ENCODE measurements at regions not wholly inside any gene's neighbourhood (a gene's known extent, or its start where the extent isn't known, plus 50 kb on each side); places are given as distances from the start of the nearest gene placed in this dataset.

DNA sequence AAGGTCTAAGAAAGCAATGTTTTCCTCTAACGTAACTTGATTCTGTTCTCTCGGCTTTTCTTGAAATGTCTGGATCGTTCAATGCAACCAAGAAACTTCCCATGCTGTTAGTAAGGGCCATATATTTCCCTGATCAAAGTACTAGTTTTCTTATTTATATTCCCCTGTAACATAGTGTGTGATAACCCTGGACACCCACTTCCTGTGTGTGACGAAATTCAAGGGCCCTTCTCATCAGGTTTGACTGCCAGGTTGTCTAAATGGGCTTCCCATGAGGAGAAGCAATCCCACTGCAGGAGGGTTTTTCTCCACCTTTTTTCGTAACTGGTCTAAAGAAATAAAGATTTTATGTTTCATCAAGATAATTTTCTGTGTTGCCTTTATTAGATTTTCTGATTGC, 102.6 kb upstream of the RPS6KA2 start:
- H3K4me2 ChIP-seq (ENCODE audit: low read depth, low read length, poor library complexity, severe bottlenecking) = no peak overlapping the region
- H3K4me3 ChIP-seq (ENCODE audit: low read length, poor library complexity, severe bottlenecking) = no peak overlapping the region

DNA sequence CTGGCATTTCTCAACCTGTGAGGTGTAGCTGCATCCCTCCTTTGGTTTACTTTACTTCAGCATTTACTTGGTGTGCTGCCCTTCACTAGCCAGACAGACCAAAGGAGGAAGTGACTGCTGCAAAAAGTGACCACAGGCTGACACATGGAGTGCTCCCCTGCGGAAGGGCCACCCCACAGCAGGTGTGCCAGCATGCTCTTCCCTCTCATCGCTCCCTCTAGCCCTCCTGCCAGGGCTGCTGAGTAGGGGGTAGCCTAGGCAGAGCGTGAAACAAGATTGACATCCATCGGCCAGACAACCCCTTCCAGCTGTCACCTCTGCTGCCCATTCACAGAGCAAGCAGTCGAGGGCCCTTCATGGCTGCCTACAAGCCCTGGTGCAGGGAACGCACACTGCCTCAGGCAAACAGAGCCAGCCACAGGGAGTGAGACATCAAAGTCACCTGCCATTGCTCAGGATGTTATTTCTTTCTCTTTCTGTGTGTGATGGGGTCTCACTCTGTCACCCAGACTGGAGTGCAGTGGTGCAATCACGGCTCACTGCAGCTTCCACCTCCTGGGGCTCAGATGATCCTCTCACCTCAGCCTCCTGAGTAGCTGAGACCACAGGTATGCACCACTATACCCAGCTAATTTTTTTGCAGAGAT, 102.0 kb upstream of the RPS6KA2 start:
- H3K4me2 ChIP-seq (ENCODE audit: low read depth, low read length, poor library complexity, severe bottlenecking) = no peak overlapping the region
- H3K4me3 ChIP-seq (ENCODE audit: low read length, poor library complexity, severe bottlenecking) = no peak overlapping the region
- no peak overlapping the region for H2AFZ ChIP-seq (ENCODE audit: low read length)
- H3F3A ChIP-seq (ENCODE audit: low read depth) = no peaks in the 10 kb centered on the region
- H4K20me1 ChIP-seq (ENCODE audit: insufficient read depth, low read length, poor library complexity, severe bottlenecking) = no peaks in the 10 kb centered on the region
- H3K9me3 ChIP-seq (ENCODE audit: insufficient read depth, low read depth, low read length) = no peaks in the 10 kb centered on the region
- H3K27me3 ChIP-seq (ENCODE audit: insufficient read depth, low read length, poor library complexity, severe bottlenecking) = no peaks in the 10 kb centered on the region
- no peaks in the 10 kb centered on the region for H3K79me2 ChIP-seq (ENCODE audit: insufficient read depth, low read length)
- no peaks in the 10 kb centered on the region for H3K9me2 ChIP-seq (replicated peaks; ENCODE audit: low read depth, low read length)
- no peak overlapping the region for H3K9ac ChIP-seq (ENCODE audit: low read depth, low read length, poor library complexity, severe bottlenecking)
- TF ChIP-seq, protein P1, sequence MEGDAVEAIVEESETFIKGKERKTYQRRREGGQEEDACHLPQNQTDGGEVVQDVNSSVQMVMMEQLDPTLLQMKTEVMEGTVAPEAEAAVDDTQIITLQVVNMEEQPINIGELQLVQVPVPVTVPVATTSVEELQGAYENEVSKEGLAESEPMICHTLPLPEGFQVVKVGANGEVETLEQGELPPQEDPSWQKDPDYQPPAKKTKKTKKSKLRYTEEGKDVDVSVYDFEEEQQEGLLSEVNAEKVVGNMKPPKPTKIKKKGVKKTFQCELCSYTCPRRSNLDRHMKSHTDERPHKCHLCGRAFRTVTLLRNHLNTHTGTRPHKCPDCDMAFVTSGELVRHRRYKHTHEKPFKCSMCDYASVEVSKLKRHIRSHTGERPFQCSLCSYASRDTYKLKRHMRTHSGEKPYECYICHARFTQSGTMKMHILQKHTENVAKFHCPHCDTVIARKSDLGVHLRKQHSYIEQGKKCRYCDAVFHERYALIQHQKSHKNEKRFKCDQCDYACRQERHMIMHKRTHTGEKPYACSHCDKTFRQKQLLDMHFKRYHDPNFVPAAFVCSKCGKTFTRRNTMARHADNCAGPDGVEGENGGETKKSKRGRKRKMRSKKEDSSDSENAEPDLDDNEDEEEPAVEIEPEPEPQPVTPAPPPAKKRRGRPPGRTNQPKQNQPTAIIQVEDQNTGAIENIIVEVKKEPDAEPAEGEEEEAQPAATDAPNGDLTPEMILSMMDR (conservative IDR thresholded peaks at IDR 0.05; ENCODE audit: low read length) = no peak
- no peak for TF ChIP-seq EZH2phosphoT487 (IDR thresholded peaks at IDR 0.05; ENCODE audit: borderline replicate concordance)
- no peaks in the 10 kb centered on the region for H3K4me1 ChIP-seq (ENCODE audit: insufficient read depth, low read length, poor library complexity, severe bottlenecking)
- no peaks in the 10 kb centered on the region for H3K36me3 ChIP-seq (ENCODE audit: insufficient read depth, low read length)

More for the DNA sequence above, 102.6 kb upstream of the RPS6KA2 start:
- Histone ChIP-seq H3F3A (ENCODE audit: low read depth) (no peaks in the 10 kb centered on the region), H3K9me3 (ENCODE audit: insufficient read depth, low read depth, low read length) (no peaks in the 10 kb centered on the region), H3K9me2 (replicated peaks; ENCODE audit: low read depth, low read length) (no peaks in the 10 kb centered on the region), H2AFZ (ENCODE audit: low read length) (no peak overlapping the region), H3K4me1 (ENCODE audit: insufficient read depth, low read length, poor library complexity, severe bottlenecking) (no peaks in the 10 kb centered on the region), H3K36me3 (ENCODE audit: insufficient read depth, low read length) (no peaks in the 10 kb centered on the region), H3K9ac (ENCODE audit: low read depth, low read length, poor library complexity, severe bottlenecking) (no peak overlapping the region), H4K20me1 (ENCODE audit: insufficient read depth, low read length, poor library complexity, severe bottlenecking) (no peaks in the 10 kb centered on the region), H3K79me2 (ENCODE audit: insufficient read depth, low read length) (no peaks in the 10 kb centered on the region), H3K27me3 (ENCODE audit: insufficient read depth, low read length, poor library complexity, severe bottlenecking) (no peaks in the 10 kb centered on the region)
- TF ChIP-seq, protein P1 (conservative IDR thresholded peaks at IDR 0.05; ENCODE audit: low read length) = no peak
- TF ChIP-seq EZH2phosphoT487 (IDR thresholded peaks at IDR 0.05; ENCODE audit: borderline replicate concordance) = no peak

DNA sequence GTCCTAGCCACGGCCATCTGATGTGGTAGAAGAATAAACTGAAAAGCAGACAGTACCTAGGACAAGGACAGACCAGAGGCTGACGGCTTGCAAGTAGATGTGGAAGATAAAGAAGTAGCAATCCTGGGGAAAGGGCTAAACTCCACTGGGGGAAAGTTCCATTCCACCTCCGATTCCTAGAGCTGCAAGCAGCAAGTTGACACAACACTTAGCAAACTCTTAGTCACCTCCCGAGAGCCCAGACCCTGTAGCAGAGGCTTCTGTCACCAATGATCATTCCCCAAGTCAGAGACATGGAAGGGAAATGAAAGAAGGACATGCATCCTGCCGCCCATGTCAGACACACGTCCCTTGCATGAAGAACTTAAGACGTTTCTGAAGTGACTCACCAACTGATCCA, 99.2 kb upstream of the RPS6KA2 start:
- H3K4me2 ChIP-seq (ENCODE audit: low read depth, low read length, poor library complexity, severe bottlenecking) = no peak overlapping the region
- no peaks in the 10 kb centered on the region for H3K27me3 ChIP-seq (ENCODE audit: insufficient read depth, low read length, poor library complexity, severe bottlenecking)
- H3K9ac ChIP-seq (ENCODE audit: low read depth, low read length, poor library complexity, severe bottlenecking) = no peak overlapping the region
- H3K9me3 ChIP-seq (ENCODE audit: insufficient read depth, low read depth, low read length) = no peaks in the 10 kb centered on the region
- no peaks in the 10 kb centered on the region for H3F3A ChIP-seq (ENCODE audit: low read depth)
- H3K9me2 ChIP-seq (replicated peaks; ENCODE audit: low read depth, low read length) = no peaks in the 10 kb centered on the region
- H4K20me1 ChIP-seq (ENCODE audit: insufficient read depth, low read length, poor library complexity, severe bottlenecking) = no peaks in the 10 kb centered on the region
- no peak for TF ChIP-seq EZH2phosphoT487 (IDR thresholded peaks at IDR 0.05; ENCODE audit: borderline replicate concordance)
- TF ChIP-seq, protein P1 (conservative IDR thresholded peaks at IDR 0.05; ENCODE audit: low read length) = no peak
- no peaks in the 10 kb centered on the region for H3K79me2 ChIP-seq (ENCODE audit: insufficient read depth, low read length)
- H3K36me3 ChIP-seq (ENCODE audit: insufficient read depth, low read length) = no peaks in the 10 kb centered on the region
- no peaks in the 10 kb centered on the region for H3K4me1 ChIP-seq (ENCODE audit: insufficient read depth, low read length, poor library complexity, severe bottlenecking)
- no peak overlapping the region for H2AFZ ChIP-seq (ENCODE audit: low read length)
- no peak overlapping the region for H3K4me3 ChIP-seq (ENCODE audit: low read length, poor library complexity, severe bottlenecking)

Measured in Loucy (cell line).